ENCODE measurements at regions not wholly inside any gene's neighbourhood (a gene's known extent, or its start where the extent isn't known, plus 50 kb on each side); places are given as distances from the start of the nearest gene placed in this dataset.

DNA sequence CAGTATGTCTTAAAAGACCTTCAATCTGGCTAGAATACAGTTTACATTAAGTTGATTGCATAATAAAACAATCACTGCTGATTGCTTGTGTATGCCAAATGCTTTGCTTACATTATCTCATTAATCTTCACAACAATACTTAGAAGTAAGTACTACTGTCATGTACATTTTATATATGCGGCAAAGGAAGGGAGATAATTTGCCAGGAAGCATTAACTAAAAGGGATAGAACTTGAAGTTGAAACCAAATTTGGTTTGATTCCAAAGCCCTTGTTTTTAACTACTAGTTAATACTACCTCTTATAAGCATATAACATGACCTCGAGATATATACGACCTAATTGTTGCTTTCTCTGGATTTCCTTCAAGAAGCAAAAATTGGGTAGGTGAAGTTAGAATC, 155.8 kb downstream of the NTMT2 start:
- FAIRE-seq, result peak; percentile 67
- TF ChIP-seq, protein P1, sequence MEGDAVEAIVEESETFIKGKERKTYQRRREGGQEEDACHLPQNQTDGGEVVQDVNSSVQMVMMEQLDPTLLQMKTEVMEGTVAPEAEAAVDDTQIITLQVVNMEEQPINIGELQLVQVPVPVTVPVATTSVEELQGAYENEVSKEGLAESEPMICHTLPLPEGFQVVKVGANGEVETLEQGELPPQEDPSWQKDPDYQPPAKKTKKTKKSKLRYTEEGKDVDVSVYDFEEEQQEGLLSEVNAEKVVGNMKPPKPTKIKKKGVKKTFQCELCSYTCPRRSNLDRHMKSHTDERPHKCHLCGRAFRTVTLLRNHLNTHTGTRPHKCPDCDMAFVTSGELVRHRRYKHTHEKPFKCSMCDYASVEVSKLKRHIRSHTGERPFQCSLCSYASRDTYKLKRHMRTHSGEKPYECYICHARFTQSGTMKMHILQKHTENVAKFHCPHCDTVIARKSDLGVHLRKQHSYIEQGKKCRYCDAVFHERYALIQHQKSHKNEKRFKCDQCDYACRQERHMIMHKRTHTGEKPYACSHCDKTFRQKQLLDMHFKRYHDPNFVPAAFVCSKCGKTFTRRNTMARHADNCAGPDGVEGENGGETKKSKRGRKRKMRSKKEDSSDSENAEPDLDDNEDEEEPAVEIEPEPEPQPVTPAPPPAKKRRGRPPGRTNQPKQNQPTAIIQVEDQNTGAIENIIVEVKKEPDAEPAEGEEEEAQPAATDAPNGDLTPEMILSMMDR (IDR thresholded peaks at IDR 0.05; ENCODE audit: insufficient read depth, missing control alignments), result no peak
- DNase-seq (ENCODE audit: insufficient read length, low spot score), result no peak

DNA sequence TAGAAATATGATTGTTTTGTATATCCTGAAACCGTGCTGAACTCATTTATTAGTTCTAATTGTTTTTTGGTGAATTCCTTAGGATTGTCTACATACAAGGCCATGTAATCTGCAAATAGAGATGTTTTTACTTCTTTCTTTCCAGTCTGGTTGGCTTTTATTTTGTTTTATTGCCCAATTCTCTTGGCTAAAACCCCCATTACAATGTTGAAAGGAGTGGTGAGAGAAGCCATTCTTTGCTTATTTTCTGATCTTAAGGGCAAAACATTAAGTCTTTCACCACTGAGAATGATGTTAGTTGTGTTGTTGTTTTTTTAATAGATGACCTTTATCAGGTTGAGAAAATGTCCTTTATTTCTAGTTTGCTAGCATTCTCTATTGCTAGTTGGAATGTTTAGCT, 157.3 kb downstream of the NTMT2 start:
- TF ChIP-seq, protein P1 (IDR thresholded peaks at IDR 0.05; ENCODE audit: insufficient read depth, missing control alignments), result no peak
- DNase-seq (ENCODE audit: insufficient read length, low spot score) (no peak), FAIRE-seq (peak; percentile 25)

DNA sequence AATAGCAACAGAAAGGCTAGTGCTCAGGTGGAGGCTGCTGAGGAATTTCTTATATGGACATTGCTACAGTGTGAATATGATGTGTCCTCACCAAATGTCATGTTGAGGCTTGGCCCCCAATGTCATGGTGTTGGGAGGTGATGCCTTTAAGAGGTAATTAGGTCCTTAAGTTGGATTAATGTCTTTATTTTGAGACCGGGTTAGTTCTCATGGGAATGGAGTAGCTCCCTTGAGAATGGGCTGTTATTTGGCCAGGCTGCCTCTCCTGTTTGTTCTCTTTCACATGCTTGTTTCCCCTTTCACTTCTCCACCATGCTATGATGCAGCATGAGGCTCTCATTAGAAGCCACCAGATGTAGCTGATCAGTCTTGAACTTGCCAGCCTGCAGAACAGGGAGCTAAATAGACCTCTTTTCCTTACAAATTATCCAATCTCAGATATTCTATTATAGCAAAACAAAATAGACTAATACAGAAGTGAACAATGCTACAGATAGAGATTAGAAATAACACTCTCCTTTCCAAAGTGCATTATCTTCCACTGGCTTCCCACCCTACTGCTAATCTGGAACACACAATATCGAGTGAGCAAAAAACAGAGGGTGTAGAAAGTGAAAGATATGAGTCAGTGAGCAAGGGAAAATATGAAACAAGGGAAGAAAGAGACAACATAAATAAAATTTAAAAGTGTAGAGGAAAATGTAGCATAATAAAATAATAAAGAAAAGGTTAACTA, 160.2 kb downstream of the NTMT2 start:
- TF ChIP-seq, protein P1 (IDR thresholded peaks at IDR 0.05; ENCODE audit: insufficient read depth, missing control alignments), result no peak
- DNase-seq (ENCODE audit: insufficient read length, low spot score), result no peak
- peak; percentile 90 for FAIRE-seq

DNA sequence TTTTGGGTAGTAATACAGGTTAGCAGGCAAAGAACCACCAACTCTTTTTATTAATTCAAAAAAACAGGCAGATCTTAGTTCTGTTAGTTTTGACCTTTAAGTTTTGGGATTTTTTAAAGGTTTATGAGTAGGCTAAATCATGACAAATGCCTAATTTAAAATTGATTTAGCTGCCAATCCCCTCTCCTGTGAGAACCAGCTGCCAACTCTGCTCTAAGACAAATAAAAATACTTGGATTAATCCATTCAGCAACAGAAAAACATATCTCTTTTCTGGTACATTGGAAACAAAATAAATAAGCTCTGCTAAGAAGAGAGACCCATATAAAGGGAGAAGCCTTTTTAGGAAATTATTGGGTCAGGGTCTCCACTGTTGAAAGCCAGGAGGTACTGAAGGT, 160.8 kb downstream of the NTMT2 start:
- DNase-seq (ENCODE audit: insufficient read length, low spot score) (no peak), FAIRE-seq (peak; percentile 66)
- TF ChIP-seq, protein P1 (IDR thresholded peaks at IDR 0.05; ENCODE audit: insufficient read depth, missing control alignments), result no peak

DNA sequence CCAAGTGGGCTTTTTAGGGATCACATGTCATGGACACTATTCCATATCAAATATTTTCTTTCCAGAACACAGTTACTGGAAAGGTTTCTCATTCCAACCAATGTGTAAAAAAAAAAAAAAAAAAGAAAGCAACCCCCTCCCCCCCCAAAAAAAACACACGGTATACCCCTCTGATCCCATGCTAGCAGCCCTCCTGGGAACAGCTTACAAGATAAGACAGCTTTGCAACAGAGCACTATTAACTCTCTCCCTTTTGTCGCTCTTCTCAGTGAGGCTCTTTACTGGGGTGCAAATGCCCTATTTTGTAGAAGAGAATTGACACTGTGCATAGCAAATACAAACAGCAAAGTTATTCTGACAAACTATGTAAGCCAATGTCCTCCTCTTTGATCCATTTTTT, 161.2 kb downstream of the NTMT2 start:
- DNase-seq (ENCODE audit: insufficient read length, low spot score) (no peak), FAIRE-seq (no peak)
- TF ChIP-seq, protein P1 (IDR thresholded peaks at IDR 0.05; ENCODE audit: insufficient read depth, missing control alignments), result no peak

DNA sequence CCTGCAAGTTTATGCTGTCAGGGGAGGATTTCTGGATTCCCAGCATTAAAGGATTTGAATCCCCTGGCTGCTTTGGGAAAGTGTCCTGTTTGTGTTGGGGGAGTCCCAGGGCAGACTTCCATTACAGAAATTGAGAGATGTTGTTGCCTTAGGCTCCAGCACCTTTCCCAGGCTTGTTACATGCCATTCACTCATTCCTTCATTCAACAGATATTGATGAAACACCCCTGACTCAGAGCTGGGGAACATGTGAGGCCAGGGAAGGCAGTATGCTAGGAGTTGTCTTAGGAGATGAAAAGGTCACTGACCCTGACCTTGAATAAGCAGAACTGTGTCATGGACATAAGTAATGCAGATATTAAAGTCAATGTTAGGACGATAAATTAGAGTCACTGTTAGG, 161.7 kb downstream of the NTMT2 start:
- no peak for DNase-seq (ENCODE audit: insufficient read length, low spot score)

More for the DNA sequence above, 161.7 kb downstream of the NTMT2 start:
- FAIRE-seq, result no peak
- TF ChIP-seq, protein P1 (IDR thresholded peaks at IDR 0.05; ENCODE audit: insufficient read depth, missing control alignments), result no peak

All from D721Med (cell line).